VCaP (cell line): ENCODE measurements at regions not wholly inside any gene's neighbourhood (a gene's known extent, or its start where the extent isn't known, plus 50 kb on each side); places are given as distances from the start of the nearest gene placed in this dataset.

Experiments used
- H3K27ac ChIP-seq: fragments of 450-650 bp; 2 replicates; pipeline ENCODE4 v1.5.1; 2017
- CTCF ChIP-seq: fragments of 450-650 bp; conservative IDR thresholded peaks from 2 replicates; pipeline ENCODE4 v1.5.1; 2017; ENCODE audit warnings: mild to moderate bottlenecking, moderate library complexity

GRCh38 chr1:83676106-83676505, 322.8 kb downstream of the TTLL7 start:
- no peak for TF ChIP-seq CTCF
- no peak overlapping the region for H3K27ac ChIP-seq

GRCh38 chr1:83673312-83673711, 325.6 kb downstream of the TTLL7 start:
- no peak overlapping the region for H3K27ac ChIP-seq
- TF ChIP-seq CTCF, result no peak

GRCh38 chr1:83671586-83671985, 327.3 kb downstream of the TTLL7 start:
- H3K27ac ChIP-seq, result peak overlapping the region; percentile 32; the same call in 1 of the 2 replicates
- TF ChIP-seq CTCF, result no peak

- H3K27ac ChIP-seq, result peak overlapping the region; percentile 32; the same call in 1 of the 2 replicates
- no peak for TF ChIP-seq CTCF
Measured at GRCh38 chr1:83670909-83671565, 327.9 kb downstream of the TTLL7 start.

- H3K27ac ChIP-seq, result no peak overlapping the region
- no peak for TF ChIP-seq CTCF
Measured at GRCh38 chr1:83641796-83642443, 357.0 kb downstream of the TTLL7 start.

GRCh38 chr1:83641206-83641658, 357.7 kb downstream of the TTLL7 start:
- no peak overlapping the region for H3K27ac ChIP-seq
- TF ChIP-seq CTCF, result no peak

GRCh38 chr1:83639785-83640184, 359.1 kb downstream of the TTLL7 start:
- H3K27ac ChIP-seq, result no peak overlapping the region
- TF ChIP-seq CTCF, result no peak
